ENCODE measurements at regions not wholly inside any gene's neighbourhood (a gene's known extent, or its start where the extent isn't known, plus 50 kb on each side); places are given as distances from the start of the nearest gene placed in this dataset.

DNA sequence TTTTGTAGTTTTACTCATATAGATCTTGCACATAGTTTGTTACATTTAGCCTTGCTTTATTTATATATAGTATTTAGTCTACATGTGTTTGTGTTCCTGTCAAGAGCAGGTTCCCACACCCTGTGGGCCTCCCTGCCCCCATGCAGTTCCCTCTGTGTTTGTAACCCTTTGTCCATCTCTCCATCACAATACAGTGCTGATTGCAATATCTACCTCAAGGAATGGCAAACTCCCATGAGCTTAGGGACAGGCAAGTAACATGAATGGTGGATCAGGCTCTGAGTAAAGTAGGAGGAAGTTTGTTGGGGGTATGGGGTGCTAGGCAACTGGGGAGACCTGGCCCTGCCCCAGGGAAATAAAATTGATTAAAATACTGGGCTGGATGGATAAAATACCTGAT lies 151.9 kb upstream of the MYL2 start:
- Histone ChIP-seq H3K36me3 (ENCODE audit: control insufficient read depth, insufficient read depth, low read length) (no peaks in the 10 kb centered on the region), H3K4me3 (replicated peaks; ENCODE audit: low read depth, low read length) (no peak overlapping the region), H3K27me3 (replicated peaks; ENCODE audit: control insufficient read depth, insufficient read depth, low read length) (peaks cover 1% of the 10 kb centered on the region)
- TF ChIP-seq, protein P1, sequence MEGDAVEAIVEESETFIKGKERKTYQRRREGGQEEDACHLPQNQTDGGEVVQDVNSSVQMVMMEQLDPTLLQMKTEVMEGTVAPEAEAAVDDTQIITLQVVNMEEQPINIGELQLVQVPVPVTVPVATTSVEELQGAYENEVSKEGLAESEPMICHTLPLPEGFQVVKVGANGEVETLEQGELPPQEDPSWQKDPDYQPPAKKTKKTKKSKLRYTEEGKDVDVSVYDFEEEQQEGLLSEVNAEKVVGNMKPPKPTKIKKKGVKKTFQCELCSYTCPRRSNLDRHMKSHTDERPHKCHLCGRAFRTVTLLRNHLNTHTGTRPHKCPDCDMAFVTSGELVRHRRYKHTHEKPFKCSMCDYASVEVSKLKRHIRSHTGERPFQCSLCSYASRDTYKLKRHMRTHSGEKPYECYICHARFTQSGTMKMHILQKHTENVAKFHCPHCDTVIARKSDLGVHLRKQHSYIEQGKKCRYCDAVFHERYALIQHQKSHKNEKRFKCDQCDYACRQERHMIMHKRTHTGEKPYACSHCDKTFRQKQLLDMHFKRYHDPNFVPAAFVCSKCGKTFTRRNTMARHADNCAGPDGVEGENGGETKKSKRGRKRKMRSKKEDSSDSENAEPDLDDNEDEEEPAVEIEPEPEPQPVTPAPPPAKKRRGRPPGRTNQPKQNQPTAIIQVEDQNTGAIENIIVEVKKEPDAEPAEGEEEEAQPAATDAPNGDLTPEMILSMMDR (IDR thresholded peaks at IDR 0.05; ENCODE audit: insufficient read depth, low read length, poor library complexity, severe bottlenecking), result no peak
- DNase-seq (ENCODE audit: extremely low read depth, insufficient read length), result no peak

DNA sequence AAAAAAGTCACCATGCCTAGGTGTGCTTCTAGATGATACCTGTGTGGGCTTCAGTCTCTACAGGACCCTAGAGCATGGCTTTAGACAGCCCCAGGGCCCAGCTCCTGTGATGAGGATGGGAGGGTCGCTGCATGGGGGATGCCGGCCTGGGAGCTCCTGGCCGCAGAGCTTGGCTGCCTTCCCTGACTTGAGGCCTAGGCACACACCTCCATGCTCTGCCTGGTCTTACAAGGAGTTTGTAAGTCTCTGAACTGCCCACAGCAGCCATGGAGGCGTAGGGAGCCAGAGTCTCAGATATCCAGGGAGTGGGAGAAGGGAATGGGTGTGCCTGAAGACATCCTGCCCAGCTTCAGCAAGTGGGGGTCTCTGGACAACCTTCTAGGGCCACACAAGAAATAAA lies 149.5 kb upstream of the MYL2 start:
- DNase-seq (ENCODE audit: extremely low read depth, insufficient read length), result no peak
- TF ChIP-seq, protein P1 (IDR thresholded peaks at IDR 0.05; ENCODE audit: insufficient read depth, low read length, poor library complexity, severe bottlenecking), result no peak
- H3K27me3 ChIP-seq (replicated peaks; ENCODE audit: control insufficient read depth, insufficient read depth, low read length), result peaks cover 1% of the 10 kb centered on the region; the same call in 1 of the 2 replicates
- H3K4me3 ChIP-seq (replicated peaks; ENCODE audit: low read depth, low read length), result no peak overlapping the region
- no peaks in the 10 kb centered on the region for H3K36me3 ChIP-seq (ENCODE audit: control insufficient read depth, insufficient read depth, low read length)

DNA sequence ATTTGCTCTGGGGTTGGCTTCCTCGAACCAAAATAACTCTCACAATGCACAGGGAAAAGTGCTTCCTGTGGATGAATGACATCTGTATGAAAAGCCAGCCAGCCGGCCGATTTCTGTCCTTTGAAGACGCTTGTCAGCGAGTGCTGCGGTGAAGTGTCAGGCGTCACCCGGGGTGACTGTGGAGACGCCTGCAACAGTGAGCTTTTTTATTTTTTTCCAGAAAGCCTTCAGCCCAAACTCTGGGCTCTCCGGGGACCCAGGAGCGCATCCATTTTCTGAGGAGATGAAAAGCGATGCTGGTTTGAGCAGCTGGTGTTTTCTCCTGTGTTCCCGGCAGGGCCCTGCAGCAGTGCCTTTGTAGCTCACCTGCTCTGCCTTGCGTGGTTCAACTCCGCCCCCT lies 147.9 kb upstream of the MYL2 start:
- TF ChIP-seq, protein P1 (IDR thresholded peaks at IDR 0.05; ENCODE audit: insufficient read depth, low read length, poor library complexity, severe bottlenecking), result no peak
- Histone ChIP-seq H3K4me3 (replicated peaks; ENCODE audit: low read depth, low read length) (no peak overlapping the region), H3K27me3 (replicated peaks; ENCODE audit: control insufficient read depth, insufficient read depth, low read length) (no peaks in the 10 kb centered on the region), H3K36me3 (ENCODE audit: control insufficient read depth, insufficient read depth, low read length) (no peaks in the 10 kb centered on the region)
- DNase-seq (ENCODE audit: extremely low read depth, insufficient read length), result no peak

DNA sequence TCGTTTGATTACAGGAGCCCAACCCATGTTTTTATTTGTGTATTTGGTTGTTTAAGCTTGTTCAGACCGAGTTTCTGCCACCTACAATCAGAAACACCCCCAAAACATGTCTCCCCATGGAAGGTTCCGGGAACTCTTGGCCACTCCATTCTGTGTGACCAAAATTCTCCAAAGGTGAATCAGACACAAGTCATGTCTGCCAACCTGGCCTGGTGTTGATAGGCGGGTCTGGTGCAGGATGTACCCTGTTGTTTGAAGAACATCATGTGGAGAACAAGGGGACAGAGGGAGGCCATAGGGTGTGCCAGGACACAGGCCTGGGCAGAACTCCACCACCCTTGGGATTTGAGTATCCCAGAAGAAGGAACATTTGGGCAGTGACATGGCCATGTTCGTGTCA lies 147.1 kb upstream of the MYL2 start:
- Histone ChIP-seq H3K36me3 (ENCODE audit: control insufficient read depth, insufficient read depth, low read length) (no peaks in the 10 kb centered on the region), H3K27me3 (replicated peaks; ENCODE audit: control insufficient read depth, insufficient read depth, low read length) (no peaks in the 10 kb centered on the region), H3K4me3 (replicated peaks; ENCODE audit: low read depth, low read length) (no peak overlapping the region)
- no peak for DNase-seq (ENCODE audit: extremely low read depth, insufficient read length)
- TF ChIP-seq, protein P1 (IDR thresholded peaks at IDR 0.05; ENCODE audit: insufficient read depth, low read length, poor library complexity, severe bottlenecking), result no peak

DNA sequence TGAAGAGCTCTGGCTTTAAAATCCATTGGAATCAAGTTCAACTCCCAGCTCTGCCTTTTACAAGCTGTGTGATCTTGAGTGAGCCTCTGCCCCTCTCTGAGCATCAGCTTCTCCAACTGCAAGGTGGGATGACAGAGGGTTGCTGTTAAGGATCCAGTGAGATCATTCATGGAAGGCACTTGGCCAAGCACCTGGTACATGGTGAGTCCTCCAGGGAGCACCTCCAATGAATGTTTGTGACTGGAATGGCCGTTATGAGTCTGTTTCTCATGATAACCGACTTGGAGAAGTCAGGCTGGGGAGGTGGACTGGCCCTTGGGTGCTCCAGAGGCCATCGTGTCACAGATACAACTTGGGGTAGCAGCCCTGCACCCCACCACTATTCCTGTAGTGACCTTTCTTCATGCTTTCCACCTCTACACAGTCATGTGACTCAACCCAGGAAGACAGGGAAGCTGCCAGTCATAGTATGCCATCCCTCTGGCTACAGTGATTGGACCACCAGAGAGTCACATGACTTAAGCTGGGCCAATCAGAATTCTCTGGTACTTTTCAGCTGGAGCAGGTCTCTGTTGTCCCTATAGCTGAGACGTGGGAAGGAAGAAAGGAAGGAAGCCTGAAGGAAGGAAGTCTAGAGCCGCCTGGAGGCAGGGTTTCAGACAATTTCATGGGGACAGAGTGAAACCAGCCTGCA lies 146.5 kb upstream of the MYL2 start:
- no peak for DNase-seq (ENCODE audit: extremely low read depth, insufficient read length)
- Histone ChIP-seq H3K4me3 (replicated peaks; ENCODE audit: low read depth, low read length) (no peak overlapping the region), H3K27me3 (replicated peaks; ENCODE audit: control insufficient read depth, insufficient read depth, low read length) (no peaks in the 10 kb centered on the region), H3K36me3 (ENCODE audit: control insufficient read depth, insufficient read depth, low read length) (no peaks in the 10 kb centered on the region)
- TF ChIP-seq, protein P1 (IDR thresholded peaks at IDR 0.05; ENCODE audit: insufficient read depth, low read length, poor library complexity, severe bottlenecking), result no peak

DNA sequence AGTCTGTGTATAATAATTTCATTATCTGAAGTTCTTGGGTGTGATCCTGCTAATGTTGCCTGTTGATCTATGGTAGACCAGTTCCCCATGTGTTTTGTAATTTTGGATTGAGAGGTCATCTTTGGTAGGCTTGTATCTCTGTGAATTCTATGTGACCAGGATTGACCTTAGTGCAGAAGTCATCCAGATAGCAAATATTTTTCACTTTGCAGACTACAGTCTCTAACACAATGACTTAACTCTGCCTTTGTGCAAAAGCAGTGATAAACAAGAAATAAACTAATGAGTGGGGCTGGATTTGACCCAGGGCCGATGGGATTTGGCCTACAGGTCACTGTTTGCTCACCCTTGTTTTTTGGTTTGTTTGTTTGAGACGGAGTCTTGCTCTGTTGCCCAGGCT lies 144.6 kb upstream of the MYL2 start:
- no peaks in the 10 kb centered on the region for H3K36me3 ChIP-seq (ENCODE audit: control insufficient read depth, insufficient read depth, low read length)
- TF ChIP-seq, protein P1 (IDR thresholded peaks at IDR 0.05; ENCODE audit: insufficient read depth, low read length, poor library complexity, severe bottlenecking), result no peak
- no peak for DNase-seq (ENCODE audit: extremely low read depth, insufficient read length)
- H3K27me3 ChIP-seq (replicated peaks; ENCODE audit: control insufficient read depth, insufficient read depth, low read length), result no peaks in the 10 kb centered on the region
- no peak overlapping the region for H3K4me3 ChIP-seq (replicated peaks; ENCODE audit: low read depth, low read length)

Data from GM06990 (cell line).